ENCODE measurements at regions not wholly inside any gene's neighbourhood (a gene's known extent, or its start where the extent isn't known, plus 50 kb on each side); places are given as distances from the start of the nearest gene placed in this dataset.

DNA sequence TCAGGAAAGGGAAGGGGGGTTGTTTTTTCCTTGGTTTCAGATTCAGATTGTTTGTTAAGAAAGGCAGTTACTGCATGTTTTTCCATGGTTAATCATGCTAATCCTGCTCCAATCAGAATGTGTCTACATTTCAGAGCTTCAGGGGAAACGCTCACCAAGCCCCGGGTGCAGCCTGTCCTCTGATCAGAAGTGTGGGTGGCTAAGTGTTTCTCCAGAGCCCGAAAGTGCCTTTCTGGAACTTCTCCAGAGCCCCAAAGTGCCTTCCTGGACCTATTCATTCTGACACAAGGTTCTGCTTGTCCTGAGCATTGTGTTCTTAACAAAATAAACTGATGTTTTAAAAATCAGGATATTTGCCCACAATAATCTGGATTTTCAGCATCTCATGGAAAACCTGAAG is 359.0 kb upstream of the ZNF521 start:
- DNase-seq: no peak

DNA sequence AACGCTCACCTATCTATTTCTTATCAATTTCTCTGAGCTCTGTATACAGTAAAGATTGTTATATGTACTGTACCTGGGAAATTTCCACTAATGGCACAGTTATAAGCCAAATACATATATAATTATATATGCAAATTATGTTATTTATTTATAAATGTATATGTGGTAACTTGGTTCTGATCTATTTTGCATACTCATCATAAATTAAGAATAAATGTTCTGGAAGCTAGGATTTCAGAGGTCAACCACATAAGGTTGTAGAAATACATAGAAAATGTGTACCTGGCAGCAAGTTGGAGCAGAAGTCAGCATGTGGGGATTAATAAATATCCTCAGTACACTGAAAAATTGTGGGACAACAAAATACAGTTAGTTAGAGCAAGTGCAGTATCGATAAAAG is 353.7 kb upstream of the ZNF521 start:
- DNase-seq: no peak

DNA sequence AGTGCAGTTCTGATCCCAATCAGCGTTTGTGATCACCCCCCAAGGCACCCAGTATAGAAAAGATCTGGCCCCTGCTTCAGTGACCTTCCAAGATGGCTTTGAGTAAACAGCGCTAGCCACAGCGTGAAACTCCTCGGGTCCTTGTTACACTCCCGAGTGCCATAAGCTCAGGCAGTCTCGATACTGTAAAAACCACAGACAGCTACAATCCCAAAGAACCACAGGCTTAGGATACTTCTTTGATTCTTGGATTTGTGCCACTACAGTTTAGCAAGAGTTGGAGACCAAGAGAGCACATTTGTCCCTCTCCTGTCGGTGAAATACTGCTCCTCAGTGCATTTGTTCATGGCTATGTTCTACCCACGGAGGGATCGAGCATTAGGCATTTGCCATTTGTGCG is 352.5 kb upstream of the ZNF521 start:
- DNase-seq: no peak

DNA sequence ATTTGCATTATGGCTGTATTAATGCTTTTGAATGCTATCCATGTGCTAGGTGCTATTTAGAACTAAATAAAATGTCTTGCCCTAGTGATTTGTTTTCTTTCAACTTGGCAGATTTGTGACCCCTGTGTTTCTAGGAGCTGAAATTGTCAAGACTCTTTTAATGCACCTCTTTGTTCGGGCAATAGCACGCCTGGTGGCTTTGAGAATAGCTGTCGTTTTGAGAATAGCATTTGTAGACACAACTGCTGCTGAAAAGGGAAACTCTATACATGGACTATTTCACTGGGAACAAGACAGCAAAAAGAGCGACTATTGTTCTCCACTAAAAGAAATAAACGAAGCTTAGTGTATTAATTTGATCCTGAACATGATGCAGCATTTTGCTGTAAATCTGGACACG is 352.1 kb upstream of the ZNF521 start:
- DNase-seq: no peak

DNA sequence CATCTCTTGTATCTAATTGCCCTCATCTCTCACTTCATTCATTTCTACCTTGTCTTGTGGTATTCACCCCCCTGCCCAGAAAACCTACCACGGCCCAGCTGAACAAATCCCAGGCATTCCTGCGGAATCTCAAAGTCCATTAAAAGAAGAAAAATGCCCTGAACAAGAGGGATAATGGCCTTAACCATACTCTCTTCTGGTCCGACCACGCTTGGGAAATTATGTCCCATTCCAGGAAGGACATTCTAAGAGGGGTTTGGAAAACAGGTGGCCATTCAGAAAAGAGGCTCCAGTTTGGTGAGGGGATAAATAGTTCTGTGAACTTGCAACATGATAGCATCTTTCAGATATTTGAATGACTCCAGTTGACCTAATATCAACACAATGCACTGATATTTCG is 349.9 kb upstream of the ZNF521 start:
- DNase-seq: no peak

DNA sequence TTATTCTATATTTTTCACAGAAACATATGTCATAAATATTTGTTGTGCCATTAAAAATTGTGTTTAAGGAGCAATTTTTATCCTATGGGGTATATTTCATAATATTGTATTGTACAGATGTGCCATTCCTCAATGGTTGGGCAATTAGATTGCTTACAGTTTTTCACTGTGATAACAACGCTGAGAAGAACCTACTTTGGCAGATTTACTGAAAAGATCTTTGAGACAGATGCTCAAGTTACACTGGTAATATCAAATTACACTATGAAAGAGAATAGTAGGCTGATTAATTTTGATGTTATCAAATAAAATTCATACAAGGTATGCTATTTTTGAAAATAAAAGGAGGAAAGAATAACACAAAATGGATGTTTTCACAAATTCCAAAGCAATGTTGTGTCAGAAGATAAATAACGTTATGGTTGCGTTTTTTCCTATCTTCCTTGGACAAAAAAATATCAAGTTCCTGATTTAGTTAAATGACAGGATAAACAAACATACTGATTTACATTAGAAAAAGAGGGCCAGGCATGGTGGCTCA is 335.1 kb upstream of the ZNF521 start:
- DNase-seq: no peak

DNA sequence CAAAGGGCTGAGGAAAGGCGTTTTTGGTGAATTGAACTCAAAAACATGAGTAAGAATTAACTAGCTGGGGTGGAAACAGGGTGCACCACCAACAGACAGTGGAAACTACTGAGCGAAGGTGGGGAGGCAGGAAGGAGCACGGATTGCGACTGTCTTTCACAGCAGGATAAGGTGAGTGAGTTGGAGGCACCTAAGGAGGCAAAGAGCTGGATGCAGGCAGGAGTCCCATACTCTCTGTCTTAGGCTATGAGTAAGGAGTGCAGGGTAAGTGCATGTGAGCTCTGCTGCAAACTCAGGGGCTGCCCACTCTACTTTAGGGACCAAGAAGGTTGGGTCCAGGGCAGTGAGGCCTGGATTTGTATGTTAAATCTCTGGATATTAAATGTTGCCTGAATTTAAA is 333.1 kb upstream of the ZNF521 start:
- DNase-seq: no peak

DNA sequence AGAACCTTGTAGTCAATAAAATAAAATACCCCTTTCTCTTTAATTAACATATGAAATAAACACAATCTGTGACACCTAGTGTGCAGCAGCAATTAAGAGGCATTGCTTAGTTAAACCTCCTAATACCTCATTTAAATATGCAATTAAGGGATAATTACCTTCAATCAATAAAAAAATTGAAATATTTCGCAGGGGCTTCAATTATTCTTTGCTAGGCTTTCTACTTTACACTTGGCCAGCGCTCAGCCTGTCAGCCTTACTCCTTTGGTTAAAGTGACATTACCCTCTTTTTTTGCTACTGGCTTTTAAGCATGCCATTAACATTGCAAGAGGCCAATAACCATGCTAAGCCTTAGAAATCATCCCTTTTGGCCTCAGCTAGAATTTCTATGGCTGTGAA is 327.5 kb upstream of the ZNF521 start:
- DNase-seq: no peak

DNA sequence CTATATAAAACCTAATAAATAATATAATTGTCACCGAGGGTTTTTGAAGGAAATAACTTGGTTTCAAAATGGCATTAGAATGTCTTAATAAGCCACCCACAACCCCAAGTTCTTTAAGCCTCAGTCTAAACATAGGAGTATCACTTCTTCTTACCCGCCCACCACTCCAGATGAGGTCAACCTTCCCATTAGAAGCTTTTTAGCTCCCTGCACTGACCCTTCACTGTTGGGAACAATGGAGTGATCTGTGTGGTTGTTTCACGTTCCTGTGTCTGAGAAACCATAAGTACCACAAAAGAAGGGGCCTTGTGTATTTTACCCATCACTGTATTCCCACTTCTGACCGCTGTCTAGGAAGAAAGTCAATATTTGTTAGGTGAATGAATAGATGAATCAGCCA is 326.3 kb upstream of the ZNF521 start:
- no peak for DNase-seq

DNA sequence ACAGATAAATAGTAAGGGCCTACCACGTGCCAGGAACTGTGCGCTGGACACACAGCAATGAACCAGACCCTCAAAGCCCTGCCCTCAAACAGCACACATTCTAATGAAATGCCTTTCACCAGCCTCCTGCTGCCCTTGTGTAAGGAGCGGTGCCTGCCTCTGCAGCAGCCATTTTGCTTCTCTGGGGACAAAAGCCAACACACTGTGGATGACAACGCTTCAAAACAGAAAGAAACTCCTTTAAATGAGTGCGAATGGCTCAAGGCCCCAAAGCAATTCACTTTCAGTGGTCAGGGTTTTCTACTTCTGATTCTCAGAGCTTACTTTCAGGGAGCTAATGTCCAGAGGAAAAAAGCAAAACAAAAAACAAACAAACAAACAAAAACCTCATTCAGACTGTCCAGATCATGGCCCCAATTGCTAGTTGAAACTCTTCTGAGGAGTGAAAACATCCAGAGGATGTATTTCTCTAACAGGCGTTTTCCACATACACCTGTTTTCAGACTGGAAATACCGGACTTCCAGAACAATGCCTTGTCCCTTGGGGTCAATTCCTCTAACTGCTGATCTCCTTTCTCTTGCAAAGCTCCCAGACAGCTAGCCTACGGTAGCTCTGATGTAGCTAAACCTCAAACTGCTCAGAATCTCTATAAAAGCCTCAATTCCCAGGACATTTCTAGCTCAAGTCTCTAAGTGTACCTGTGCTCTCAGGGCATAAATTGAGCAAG is 323.3 kb upstream of the ZNF521 start:
- DNase-seq: no peak

DNA sequence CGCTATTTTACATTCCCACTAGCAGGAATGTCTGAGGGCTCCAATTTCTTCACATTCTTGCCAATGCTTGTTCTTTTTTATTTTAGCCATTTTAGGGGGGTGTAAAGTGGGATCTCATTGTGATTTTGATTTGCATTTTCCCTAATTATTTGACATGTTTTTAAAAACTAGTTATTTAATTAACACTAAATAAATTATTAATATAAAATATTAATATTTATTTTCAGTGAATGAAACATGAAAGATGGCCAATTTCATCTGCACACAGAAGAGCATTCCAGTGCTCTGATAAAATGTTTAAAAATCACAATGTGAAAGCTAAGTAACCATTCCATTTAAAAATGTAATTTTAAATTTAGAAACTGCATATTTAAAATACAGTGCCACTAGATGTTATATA is 322.2 kb upstream of the ZNF521 start:
- no peak for DNase-seq

DNA sequence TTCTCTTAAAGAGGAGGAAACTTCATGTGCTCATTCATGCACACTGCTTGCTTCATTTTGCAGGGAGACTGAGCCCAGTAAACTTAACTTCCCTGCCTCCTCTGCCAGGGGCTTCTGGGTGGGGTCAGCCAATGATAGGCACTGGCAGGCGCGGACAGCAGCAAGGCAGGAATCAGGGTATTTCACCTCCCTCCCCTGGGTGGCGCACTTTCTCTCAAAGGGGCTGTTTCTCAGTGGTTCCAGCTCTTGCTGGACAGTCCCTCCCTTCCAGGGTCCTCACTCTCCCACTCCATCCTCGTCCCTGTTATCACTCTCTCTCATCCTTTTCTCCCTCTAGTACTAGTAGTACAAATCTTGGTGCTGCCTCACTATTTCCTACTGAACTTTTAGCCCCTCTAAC is 320.5 kb upstream of the ZNF521 start:
- DNase-seq: no peak

DNA sequence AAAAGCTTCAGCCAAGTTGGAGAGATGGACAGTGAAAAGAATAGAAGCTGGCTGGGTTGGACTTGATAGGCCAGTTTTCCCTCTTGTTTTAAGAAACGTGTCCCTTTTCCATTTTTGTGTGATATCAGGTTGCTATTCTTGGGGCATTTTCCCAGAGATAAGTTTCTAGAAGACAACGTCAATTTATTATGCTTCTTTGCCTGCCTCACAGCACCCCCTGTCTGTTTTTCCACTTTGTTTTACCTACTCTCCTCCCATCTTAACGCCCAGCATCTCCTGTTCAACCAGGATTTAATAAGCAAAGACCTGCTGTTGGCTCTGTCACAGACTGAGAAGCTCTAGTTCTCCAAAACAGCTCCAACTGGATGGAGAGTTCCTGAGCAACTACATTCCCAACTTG is 317.8 kb upstream of the ZNF521 start:
- no peak for DNase-seq

DNA sequence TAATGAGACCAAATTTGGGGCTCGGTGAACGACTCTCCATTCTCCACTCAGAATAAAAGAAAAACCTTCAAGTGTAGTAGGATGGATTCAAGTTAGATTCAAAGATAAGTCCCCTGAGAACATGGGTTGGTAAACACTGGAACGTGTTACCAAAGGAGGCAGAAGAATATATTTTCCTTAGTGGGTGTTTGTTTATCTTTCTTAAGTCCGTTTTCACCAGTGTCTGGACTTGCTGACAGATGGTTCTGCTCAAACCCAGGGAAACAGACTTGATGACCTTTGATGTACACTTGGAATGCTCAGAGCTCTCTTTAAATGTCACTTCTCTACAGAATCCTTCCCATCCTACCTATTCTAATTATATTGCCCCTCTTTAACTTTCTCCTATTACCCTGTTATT is 310.3 kb upstream of the ZNF521 start:
- DNase-seq: no peak

DNA sequence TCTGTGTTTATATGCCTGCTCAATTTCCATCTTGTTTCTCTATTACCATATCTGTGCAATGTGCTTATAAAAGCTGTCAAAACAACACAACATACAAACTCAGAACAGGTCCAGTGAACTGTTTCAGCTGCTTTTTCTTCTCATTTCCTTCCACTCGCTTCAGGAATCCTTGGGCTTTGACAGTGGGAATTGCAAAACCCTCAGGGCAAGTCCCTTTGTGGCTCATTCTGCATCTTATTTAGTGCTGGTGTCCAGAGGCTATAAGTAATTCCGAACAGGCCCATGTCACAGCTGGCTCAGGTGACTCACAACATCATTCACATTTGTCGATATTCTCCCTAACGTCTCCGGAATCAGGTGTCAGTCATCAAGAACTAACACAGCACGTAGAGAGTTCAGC is 309.9 kb upstream of the ZNF521 start:
- no peak for DNase-seq

DNA sequence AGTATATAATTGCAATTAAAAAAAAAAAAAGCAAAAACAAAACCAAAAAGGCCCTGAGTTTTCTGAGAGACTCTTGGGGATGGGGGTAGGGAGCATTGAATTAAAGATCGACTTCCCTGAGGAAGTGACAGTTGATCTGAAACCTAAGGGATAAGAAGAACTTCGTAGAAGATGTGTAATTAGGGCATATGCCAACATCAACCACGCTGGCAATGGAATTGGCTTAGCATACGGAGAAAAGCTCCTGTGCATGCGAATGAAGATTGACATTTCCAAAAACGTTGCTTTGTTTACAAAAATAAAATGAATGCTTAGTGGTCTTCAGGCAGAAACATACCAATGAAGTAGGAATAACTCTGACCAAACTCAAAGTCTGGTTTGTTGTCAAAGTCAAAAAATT is 307.6 kb upstream of the ZNF521 start:
- DNase-seq: no peak

DNA sequence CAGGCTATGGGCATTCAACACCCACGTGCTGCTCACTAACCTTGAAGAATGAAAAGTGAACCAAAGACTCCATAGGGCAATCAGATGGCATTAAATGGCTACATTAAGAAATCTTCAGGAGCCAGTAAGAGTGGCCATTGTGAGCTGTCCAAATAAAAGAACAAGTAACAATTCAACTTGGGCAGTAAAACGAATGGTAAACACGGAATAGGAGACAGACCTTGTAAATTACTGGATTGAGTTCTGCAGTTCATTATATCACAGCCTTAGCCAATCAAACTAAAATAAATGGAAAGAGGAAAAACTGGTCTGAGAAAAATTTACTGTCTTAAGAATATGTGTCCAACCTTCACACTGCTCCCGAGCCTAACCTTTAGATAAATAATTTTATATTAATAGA is 306.5 kb upstream of the ZNF521 start:
- DNase-seq: no peak

DNA sequence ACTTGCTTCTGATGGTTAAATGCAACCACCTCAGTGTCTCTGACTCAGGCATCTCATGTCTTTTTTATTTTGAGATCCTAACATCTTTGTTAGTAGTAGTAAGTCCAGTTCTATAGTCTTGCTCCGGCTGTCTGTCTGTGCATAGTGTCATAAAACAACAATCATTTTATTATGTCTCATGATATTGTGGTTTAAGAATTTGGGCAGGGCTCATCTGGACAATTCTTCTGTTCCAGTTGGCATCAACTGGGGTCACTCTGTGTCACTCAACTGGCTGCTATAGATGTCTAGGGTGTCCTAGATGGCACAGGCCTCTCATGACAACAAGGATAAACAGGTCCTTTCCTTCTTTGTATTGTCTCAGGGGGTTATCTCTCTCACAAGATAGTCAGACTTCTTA is 299.6 kb upstream of the ZNF521 start:
- no peak for DNase-seq

DNA sequence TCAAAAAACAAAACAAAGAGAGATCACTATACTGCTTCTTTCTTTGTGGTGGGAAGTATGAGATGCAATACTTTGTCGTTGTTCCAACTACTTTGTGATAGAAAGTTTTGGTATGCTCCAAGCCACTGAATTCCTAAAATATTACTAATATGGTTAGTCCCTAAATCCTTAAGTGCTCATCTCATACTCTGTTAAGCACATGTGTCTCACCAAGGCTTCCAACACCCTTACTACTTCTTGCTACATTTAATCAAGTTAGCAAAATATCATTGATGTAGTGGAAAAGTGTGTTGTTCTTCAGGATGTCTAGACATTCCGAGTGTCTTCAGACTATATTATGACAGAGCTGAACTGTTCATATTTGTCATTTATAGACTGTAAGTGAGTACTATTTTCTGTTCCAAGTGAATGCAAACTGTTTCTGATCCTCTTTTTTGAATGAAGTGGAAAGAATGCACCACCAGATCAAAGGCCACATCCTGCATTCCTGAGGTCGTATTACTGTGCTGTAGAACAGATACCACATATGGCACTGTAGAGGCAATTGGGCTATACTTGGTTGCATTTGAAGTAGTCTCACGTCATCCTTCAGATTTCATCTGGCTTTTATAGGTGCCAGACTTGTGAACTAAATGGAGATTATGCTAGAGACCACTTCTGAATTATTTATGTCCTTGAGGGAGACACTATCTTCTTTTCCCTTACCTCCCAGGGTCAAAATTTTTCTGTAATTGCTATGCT is 298.4 kb upstream of the ZNF521 start:
- no peak for DNase-seq

DNA sequence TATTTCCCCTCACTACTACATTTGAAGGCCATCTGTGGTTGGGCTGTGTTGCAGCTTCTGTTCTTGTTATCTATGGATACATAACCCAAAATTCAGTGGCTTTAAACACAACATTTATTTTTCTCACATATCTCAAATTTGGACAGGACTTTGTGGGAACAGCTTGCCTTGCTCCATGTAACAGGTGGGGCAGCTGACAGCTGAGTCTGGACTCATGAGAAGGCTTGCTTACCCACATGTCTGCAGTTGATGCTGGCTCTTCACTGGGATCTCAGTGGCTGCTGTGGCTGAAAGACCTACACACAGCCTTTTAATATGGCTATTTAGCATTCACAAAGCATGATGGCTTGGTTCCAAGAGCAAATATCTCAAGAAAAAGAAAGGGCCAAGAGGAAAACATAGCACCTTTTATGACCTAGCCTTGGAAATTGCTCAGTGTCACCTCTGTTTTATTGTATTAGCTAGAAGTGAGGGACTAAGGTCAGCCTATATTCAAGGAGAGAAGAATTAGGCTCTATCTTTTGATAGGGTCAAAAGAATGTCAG is 296.8 kb upstream of the ZNF521 start:
- no peak for DNase-seq

DNA sequence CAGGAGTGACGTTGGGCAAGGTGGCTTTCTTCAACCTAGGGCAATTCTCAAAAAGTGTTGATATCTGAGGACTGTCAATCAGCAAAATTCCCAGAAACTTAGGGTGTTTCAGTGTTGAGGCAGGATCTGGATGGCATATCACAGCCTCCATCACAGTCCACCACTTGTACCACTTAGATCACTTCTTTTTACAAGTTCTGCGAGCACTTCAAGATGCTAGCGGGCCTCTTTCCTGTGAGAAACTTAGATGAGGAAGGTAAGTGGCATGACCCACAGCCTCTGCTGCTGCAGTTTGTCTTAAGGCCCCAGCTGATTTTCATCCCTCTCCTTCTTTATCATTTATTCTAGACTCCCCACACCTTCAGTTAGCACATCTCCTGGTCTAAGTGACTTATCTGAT is 295.4 kb upstream of the ZNF521 start:
- DNase-seq: no peak

DNA sequence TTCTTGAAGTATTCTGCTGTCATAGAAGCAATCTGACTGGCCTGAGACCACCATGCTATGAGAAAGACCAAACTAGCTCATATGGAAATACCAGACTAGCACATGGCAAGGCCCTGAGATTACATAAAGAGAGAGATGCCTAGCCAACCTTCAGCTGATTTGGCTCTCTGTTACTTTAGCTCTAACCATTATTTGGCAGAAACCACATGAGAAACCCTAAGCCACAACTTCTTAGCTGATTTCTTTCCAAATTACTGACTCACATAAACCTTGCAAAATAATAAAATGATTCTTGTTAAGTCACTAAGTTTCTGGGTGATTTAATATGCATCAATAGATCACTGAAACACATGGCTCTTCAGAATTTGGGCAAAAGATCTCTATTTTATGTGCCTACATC is 295.0 kb upstream of the ZNF521 start:
- no peak for DNase-seq

DNA sequence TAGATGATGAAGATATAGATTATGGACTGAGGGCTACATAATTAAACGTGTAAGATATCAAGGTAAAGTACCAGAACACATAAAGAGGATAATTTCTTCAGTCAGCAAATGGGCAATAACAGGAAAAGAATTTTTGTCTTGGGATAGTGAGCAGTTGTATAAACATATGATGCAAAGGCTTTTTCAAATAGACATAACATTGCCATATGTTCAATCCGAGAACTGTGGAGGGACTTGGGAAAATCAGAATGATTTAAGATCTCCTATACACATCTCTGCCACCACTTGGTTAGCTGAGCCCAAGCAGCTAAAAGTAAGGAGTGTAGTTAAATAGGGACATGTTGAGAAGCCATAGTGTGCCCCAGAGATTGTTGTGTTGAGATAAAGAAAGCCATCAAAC is 287.6 kb upstream of the ZNF521 start:
- no peak for DNase-seq

DNA sequence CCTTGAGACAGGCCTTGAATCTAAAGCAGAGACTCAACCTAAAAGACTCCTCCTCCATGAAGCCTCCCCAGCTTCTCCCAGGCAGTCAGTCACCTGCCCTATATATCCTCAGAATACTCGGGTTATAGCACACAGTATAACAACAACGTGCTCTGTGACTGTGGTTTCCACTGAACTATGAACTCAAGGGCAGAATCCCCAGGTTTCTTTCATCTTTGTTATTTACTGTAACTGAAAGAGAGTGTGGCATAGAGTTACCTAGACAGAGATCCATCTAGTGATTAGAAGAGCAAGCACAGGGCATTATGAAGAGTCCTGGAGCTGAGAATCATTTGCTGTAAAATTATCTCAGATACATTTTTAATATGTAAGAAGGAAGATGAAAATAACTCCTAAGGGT is 281.6 kb upstream of the ZNF521 start:
- DNase-seq: no peak

Measured in activated T-cell treated with anti-CD3 and anti-CD28 coated beads, Interleukin-2, amount 50 U/mL, for 48 hours (primary cell).